Activated gamma-delta T cell treated with anti-CD3 and anti-CD28 coated beads, Interleukin-2, amount 50 U/mL, for 16 hours (primary cell): ENCODE measurements at regions not wholly inside any gene's neighbourhood (a gene's known extent, or its start where the extent isn't known, plus 50 kb on each side); places are given as distances from the start of the nearest gene placed in this dataset.

ENCODE experiments used
- DNase-seq: peaks from one replicate; pipeline ENCODE4 v3.0.0-alpha.2; 2020; ENCODE audit warnings: low read depth

- no peak for DNase-seq
Measured at GRCh38 chr19:31119951-31120690, 229.1 kb downstream of the TSHZ3 start.

GRCh38 chr19:31118986-31119385, 230.2 kb downstream of the TSHZ3 start:
- DNase-seq: no peak

- no peak for DNase-seq
Measured at GRCh38 chr19:31118287-31118955, 230.8 kb downstream of the TSHZ3 start.

GRCh38 chr19:31114585-31114984, 234.7 kb downstream of the TSHZ3 start:
- DNase-seq: no peak

- DNase-seq: no peak
Measured at GRCh38 chr19:31113293-31113692, 235.9 kb downstream of the TSHZ3 start.

GRCh38 chr19:31112158-31112557, 237.1 kb downstream of the TSHZ3 start:
- DNase-seq: no peak

GRCh38 chr19:31111741-31112140, 237.5 kb downstream of the TSHZ3 start:
- no peak for DNase-seq

GRCh38 chr19:31110336-31110735, 238.9 kb downstream of the TSHZ3 start:
- DNase-seq: no peak

- no peak for DNase-seq
Measured at GRCh38 chr19:31109636-31110035, 239.6 kb downstream of the TSHZ3 start.

GRCh38 chr19:31107096-31107495, 242.1 kb downstream of the TSHZ3 start:
- no peak for DNase-seq

- DNase-seq: no peak
Measured at GRCh38 chr19:31105761-31106160, 243.5 kb downstream of the TSHZ3 start.

- no peak for DNase-seq
Measured at GRCh38 chr19:31104451-31104850, 244.8 kb downstream of the TSHZ3 start.

GRCh38 chr19:31103228-31103627, 246.0 kb downstream of the TSHZ3 start:
- DNase-seq: no peak

- DNase-seq: no peak
Measured at GRCh38 chr19:31102674-31103073, 246.6 kb downstream of the TSHZ3 start.

GRCh38 chr19:31100981-31101380, 248.3 kb downstream of the TSHZ3 start:
- no peak for DNase-seq

- DNase-seq: no peak
Measured at GRCh38 chr19:31100206-31100590, 249.0 kb downstream of the TSHZ3 start.

GRCh38 chr19:31099515-31100205, 249.6 kb downstream of the TSHZ3 start:
- no peak for DNase-seq

GRCh38 chr19:31098836-31099235, 250.4 kb downstream of the TSHZ3 start:
- no peak for DNase-seq

GRCh38 chr19:31096935-31097545, 252.2 kb downstream of the TSHZ3 start:
- no peak for DNase-seq

GRCh38 chr19:31096062-31096830, 253.0 kb downstream of the TSHZ3 start:
- no peak for DNase-seq

GRCh38 chr19:31095100-31095804, 254.0 kb downstream of the TSHZ3 start:
- no peak for DNase-seq
